Eye (tissue), 1 donor: ENCODE measurements at regions not wholly inside any gene's neighbourhood (a gene's known extent, or its start where the extent isn't known, plus 50 kb on each side); places are given as distances from the start of the nearest gene placed in this dataset.
"Not testable (repeated sequence)": the region's sequence is repeated elsewhere in the genome, so short reads cannot be mapped to it uniquely, and the experiment has no call there.

Experiments used
- DNase-seq: peaks from one replicate; pipeline ENCODE4 v3.0.0-alpha.2; 2015

DNA sequence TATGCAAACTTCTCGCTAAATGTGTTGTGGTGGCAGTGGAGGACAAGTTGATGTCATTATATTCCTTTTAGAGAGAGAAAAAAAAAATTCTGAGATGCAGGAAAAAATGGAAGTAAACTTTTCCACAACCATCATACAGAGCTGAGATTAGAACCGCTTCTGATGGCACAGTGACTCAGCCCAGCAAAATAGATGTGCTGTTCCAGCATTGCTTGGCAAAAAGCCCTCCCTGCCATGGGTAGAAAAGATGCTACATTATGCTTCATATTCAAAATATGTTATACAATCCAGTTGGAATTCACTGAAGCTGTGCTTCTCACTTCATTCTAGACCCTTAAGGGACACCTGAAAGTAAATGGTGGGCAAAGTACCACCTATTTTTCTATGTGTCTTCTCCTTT, 1047.6 kb upstream of the FANCL start:
- DNase-seq: no peak

DNA sequence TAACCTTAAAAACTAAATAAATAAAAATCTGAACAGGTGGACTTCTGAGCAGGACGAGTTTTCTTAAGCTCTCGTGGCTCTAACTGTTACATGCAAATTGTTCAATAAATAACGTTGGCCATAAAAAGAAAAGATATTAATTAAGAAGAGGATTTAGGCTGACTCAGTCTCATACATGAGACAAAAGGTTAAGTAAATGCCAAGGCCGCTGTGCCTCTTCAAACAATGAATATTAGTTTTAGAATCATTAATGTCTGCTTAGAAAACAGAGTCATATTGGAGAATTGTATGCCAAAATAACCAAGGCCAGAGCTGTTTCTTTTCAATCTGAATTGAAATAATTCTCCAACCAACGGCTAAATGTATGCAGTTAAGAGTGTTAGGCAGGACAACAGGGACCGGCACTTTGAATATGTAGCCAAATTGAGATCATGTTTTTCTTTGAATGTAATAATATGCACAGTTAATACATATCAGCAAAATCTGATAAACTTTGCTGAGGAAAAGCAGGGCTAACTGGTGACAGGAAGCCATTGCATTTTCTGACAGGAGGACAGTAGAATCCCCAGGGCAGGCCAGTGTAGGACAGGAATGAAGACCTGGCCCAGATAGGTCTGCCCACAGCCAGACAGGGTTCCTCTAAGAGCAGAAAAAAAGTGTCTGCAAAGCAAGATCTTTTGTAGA, 1041.4 kb upstream of the FANCL start:
- no peak for DNase-seq

DNA sequence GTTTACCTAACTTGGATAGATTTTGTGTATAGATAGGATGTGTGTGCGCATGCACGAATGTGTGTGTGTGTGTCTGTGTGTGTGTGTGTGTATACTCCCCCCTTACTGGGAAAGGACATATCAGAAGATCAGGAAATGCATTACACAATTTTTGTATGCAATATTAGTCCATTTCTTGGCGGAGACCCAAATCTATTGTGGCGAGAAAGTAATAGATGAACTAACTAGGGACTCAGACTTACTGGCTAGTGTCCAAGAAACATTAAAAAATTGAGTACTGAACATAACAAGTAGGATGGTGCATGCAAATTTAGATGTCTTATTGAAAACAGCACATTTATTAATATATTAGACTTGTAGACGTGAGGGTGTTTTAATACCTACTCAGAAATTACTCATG, 1036.5 kb upstream of the FANCL start:
- no peak for DNase-seq

DNA sequence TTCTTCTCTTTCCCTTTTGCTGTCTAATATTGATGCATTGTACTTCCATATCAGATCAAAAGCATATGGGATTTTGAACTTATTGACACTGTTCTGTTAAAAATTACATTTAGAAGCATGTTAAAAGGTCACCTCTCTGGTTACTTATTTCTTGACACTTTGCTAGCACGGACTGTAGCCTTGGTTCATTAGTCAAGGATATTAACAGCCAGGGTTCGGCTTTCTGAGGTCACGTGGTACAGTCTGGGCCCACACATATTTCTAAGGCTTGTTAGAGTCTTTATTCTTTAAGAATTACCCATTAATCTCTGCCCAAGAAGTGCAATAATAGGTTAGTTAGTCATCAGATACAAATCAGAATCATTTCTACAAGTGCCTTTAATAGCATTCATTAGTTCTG, 1035.8 kb upstream of the FANCL start:
- DNase-seq: no peak

DNA sequence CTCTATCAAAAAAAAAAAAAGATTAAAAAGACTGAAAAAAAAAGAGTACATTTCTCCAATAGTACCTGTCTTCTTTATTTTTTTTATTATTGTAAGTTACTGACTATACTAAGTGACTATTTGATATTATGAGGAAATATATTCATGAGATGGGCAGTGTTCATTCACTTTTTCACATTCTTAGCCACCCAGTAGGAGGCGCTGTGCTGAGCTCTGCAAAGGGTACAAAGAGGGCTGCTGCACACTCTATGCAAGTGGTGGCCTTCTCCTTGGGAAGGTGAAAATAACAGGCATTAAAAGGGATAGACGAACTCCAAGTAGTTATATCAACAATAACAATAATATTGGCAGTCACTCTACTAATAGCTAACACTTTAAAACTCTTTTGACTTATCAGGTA, 1034.9 kb upstream of the FANCL start:
- no peak for DNase-seq

DNA sequence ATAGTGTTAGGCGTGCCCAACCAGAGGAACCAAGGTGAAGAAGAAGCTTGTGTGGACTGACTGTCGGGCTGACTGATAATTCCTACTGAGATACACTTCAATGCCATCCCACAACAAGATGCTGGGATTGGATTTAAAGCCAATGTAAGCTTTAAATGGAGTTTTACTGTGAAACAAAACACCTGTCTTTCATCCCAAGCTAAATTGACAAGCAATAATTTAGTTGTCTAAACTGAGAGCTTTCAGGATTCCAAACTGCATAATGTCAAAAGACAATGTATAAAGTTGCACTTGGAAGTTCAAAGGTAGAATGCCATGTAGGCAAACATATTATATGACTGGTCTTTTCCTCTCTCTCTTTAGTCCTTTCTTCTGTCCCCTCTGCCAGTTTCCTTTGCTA, 1025.3 kb upstream of the FANCL start:
- no peak for DNase-seq

DNA sequence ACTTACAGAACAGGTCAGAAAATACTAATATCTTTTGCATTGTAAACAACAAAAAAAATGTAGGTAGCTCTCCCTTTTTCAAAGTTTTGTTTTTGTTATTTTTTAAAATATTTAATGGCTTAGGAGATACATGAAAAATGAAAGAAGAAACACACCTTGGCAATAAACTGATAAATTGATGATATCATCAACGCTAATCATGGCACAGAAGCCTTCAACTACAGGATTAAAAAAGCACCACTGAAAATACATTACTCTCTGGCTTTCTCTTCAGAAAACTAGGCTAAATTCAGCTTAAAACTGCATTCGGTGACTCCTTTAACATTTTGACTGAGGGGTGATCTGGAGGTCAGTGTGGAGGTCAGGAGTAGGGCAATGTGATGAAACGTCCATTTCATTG, 1018.8 kb upstream of the FANCL start:
- DNase-seq: no peak

DNA sequence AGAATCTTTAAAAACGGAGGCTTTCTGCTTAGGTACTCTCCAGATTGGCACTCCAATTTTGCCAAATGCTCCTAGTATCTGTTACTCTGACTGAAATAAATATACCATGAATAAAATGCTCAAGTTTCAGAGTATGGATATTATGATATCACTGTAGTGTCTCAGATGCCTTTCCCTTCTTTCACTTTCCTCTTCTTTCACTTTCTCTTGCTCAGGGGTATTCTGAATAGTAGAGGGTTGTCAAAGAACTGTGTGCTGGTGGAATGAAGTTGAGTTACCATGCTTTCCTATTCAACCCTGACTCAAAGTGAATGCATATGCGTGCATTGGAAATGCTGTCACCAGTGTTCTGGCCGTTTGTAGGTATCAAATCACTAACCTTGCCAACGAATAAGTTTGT, 1015.2 kb upstream of the FANCL start:
- DNase-seq: no peak

DNA sequence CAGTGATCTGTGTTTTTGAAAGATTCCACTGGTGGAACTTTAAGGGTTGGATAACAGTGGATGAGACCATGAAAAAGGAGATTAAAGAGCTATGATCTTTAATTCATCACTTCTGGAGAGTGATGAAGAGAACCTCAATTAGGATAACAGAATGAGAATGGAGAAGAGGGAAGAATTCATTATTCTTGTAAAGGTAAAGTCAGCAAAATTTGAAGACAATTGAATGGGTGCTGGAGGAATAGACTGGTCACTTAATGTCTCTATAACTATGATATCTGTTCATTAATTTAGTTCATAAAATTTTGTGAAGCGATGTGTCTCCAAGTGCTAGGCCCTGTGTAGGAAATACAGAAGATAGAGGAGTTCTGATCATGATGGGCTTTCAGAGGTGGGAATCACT, 1013.2 kb upstream of the FANCL start:
- DNase-seq: no peak

DNA sequence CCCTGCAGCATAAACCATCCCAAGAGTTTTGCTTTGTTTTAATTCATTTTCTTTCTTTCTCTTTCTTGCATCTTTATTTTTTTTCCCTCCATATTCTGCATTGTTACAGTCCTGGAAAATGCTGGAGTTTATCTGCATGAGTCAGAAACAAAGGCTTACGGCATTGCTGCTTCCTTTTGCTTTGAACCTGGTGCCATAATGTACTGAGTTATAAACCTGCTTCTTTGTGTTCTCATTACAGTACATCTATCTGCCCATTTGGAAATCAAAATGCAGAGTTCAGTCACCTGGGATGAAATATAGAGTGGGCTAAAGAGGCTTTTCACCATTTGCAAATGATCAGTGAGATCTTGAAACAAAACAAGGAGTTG, 1009.2 kb upstream of the FANCL start:
- no peak for DNase-seq

DNA sequence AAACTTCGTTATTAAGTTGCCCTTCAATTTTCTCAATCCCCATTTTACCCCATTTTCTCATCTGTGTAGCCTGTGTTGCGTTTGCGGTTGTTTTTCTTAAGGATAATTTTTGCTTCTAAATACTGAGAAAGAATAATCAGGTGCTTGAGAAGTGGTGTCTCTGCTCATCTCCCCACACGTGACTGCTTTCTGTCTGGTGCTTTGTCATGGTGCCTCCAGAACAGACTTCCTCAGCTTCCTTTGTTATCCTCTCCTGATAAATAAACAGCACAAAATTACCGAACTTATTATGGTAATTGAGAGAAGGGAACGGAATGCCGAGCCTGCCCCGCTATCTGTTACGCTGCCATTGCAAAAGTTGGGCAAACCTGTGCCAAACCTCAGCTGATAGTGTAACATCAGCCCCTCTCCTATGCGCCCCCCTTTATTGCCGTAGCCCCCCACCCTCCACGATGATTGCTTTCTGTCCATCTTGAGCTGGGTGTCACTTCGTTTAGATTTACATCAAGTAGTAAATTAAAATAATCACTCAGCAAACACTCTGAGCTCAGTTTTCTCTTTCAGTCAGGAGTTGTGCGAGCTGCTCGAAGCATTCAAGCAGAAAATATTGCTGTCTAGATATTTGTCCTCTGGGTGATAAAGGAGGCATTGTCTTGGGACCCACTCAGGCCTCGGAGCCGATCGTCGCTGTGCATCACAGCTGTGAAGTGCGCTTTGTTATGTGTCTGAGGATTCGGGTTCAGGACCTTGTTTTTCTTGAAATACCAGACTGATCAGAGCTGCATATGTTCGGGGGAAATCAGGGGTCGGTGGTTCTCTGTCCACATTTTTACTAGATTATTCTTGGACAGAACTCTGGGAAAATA, 1008.5 kb upstream of the FANCL start:
- DNase-seq: peak; percentile 93

DNA sequence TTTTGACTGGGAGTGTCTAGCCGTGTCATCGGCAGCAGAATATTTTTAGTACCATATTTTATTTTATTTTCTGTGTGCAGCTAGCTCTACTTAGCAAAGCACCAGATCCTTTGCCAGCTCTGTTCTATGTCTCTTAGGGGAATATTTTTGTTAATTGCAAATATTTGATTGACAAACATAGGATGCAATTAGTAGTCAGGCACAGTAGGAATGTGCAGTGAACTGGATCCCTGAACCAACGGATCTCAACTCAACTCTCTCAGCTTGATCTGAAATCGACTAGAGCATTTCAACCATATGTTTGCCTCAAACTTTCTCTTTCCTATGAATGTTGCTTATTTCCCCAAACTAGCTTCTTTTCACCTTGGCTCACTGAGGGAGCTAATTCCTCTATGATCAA, 998.0 kb upstream of the FANCL start:
- DNase-seq: peak; percentile 48

DNA sequence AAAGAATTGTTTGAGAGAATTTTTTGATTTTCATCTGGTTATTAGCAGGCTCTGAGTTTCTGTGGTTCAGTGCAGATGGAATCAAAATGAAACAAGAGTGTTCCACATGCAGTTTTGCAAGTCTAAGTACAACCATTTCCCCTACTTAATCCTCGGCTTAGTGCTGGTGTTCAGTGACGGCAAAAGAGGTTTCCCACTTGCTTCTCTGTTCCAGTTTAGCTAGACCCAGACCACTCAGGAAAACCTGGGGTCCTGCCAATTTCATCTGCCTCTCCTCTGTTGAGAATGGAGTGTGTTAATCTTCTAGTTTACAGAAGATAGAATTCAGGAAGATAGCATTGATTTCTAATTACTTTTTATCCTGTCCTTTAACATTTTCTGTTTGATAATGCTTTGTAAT, 996.2 kb upstream of the FANCL start:
- DNase-seq: peak; percentile 20

DNA sequence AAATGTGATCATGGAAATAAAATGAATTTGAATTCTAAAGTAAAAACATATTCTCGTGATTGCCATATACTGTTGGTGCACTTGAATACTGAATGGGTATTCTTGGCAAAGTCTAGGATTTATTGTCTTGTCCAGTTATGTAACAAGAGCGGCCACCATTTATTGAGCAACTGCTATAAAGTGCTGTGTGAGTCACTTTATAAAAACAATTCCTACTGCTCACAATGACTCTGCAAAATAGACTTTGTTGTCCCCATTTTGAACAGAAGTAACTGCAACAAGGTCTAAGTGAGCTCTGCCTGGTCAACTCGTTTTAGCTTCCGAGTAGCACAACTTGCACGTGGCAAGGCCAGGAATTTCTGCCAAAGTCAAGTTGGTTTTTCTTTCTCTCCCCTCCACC, 995.6 kb upstream of the FANCL start:
- no peak for DNase-seq

DNA sequence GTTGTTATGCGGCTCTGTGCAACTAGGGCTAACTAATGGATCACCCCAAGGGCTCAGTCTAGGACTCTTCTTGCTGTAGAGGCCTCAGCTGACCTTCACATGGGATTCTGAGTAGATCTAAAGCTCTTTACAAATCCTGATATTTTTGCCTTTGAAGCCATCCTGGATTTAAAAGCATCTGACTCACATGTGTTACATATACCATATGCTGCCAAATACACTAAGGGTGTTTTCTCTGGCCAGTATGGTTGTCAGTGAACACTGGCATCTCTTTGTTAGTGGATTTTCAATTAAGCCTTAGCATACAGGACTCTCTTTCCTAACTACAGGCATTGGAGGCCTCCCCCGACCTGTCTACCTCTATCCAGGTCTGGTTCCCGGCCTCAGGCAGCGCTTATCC, 992.8 kb upstream of the FANCL start:
- DNase-seq: no peak

DNA sequence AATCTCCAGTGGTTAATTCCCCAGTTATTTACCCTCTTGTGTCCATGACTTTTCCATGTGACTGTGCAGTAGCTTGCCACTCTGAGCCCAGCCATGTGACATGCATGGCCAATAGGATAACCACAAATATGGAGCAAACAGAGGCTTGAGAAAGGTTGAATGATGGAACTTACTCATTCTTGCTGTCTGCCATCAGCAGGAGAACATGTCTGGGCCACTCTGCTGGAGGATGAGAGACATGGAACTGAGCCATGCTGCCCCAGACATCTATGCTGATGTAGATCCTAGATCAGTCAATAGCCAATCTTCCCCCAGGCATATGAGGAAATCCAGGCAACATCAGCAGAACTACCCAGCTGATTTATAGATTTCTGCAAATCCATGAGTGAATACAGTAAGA, 992.3 kb upstream of the FANCL start:
- DNase-seq: no peak

DNA sequence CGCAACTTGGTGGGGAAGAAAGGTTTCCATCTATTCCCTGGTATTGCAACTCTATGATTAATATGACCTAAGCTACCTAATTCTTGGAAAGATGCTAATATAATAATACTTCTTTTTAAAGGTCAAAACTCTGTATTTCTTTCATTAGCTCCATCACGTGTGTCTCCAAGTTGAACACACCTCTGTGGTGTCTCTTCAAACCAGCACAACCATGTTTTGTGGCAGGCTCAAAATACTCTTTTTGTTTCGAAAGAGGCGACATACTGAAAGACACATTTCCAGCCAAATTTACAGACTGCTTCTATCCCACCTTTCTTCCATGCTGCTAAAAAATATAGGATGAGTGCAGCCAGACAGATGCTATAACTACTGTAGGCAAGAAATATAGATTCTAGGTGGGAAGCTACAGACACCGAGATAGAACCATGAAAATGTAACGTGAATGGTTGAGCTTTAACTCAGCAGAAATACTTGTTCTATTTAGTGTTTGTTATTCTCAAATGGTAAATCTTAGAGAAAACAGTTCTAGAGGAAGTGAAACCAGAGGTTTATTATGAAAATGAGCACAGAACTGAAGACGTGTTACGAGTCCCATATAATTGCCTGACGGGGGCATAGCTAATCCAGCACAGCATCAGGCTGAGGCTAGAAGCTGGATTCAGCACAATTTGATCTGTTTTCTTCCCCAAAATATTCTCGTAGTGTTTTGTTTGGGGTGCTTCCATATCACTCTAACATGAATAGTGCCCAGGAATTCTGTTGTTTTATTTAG, 991.5 kb upstream of the FANCL start:
- DNase-seq: no peak

DNA sequence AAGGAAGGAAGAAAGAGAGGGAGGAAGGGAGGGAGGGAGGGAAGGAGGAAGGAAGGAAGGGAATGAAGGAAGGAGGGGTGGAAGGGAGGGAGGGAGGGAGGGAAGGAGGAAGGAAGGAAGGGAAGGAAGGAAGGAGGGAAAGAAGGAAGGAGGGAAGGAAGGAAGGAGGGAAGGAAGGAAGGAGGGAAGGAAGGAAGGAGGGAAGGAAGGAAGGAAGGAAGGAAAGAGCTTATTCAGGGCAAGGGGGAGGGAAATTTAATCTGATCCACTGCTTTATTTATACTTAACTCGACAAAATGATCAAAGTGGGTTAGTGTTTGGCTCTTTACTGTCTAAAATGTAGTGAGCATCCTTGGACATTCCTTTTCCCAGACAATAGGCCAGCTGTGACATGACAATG, 985.2 kb upstream of the FANCL start:
- DNase-seq: not testable (repeated sequence)

DNA sequence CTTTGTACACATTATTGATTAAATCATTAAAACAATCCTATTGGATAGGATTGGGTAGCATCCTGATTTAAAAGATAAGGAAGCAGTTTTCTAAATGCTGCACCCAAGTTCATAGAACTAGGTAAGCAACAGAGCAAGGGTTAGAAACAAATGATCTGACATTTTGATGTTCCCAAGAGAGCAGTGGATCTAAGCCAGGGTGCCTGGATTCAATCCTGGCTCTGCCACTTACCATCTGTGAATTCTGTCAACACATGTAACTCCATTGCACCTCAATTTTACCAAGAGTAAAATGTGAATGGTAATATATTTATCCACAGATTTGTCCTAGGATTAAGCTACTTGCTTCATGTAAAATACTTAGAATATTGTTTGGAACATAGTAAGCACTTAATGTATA, 982.6 kb upstream of the FANCL start:
- no peak for DNase-seq

DNA sequence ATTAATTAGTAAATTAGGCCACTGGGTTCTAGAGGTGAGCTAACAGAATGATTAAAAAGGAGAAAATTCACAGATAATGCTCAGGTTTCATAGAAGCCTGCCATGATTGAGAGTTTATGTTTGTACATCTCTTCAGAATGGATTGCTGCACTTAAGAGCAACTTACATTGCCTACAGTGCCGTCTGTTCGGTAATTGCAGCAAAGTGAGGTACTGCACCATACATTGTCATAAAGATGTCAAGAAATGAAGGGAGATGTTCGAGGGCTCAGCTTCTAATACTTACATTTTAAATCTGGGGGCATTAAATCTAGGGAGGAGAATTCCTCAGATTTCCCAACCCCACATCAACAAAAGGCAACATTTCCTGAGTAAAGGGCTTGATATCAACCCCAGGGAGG, 976.2 kb upstream of the FANCL start:
- DNase-seq: no peak

DNA sequence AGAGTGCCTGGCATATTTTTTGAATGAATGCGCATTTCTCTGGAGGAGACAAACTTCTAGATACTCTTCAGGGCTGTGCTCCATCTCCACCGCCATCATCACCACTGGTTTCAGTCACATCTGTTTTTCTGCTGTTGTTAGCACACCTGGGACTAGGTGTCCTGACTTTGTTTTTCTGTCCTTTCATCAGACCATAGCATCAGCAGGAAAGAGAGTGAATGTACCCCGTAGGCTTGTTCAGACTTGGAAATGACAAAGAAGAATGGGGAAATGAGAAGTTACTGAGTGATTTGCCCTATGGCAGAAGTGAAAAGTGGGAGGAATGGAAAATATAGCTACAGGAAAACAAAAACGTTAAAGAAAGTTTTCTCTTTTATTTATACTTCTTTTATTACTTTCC, 965.2 kb upstream of the FANCL start:
- no peak for DNase-seq

DNA sequence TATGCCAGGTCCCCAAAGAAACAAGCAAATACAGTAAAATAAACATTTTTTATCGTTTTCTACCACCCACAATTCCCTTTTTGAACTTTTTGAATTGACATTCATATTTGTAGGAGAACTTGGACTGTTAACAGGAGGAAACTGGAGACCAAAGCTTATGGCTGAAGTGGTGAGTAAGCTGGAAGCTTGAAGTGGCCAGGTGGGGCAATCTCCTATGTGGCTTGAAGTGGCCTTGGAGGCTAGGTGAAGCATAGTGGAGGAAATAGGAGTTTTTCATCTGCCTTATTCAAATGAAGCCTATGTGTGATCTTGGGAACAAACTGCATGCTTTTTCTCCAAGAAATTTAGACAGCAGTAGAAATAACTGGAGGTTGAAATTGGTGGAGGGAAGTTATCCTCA, 962.9 kb upstream of the FANCL start:
- no peak for DNase-seq

DNA sequence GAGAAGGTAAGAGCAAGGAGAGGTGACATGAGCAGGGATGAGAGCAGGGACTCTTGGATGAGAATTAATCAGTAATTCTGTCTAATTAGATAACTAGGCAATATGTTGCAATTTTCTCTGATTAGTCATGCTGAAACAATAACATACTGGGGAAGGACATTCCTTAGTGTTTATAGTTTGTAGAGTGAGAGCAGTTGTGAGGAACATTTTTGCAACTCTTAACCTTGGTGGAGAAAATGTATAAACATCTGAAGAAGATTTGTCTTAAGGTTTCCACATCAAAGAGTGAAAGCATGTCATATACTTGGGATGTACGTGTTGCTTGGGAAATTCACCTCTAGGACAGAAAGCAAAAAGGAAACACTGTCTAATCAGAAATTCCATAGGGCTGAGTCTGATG, 955.4 kb upstream of the FANCL start:
- DNase-seq: no peak

DNA sequence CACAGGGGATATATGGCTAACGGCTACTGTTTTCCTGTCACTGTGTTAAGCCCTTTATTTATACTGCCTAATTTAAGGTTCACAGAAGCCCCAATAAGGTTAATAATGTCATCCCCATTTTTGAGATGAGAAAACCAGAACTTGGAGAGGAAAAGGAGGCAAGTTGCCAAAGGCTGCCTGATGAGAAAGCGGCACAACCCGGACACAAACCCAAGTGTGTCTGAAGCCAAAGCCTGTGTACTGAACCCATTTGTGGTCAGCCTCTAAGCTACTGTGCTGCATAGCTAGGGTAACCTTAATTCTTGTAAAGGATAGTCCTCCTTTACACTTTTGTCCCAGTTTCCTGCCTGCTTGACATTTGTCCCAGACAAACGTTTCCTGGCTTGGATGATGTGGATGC, 954.7 kb upstream of the FANCL start:
- no peak for DNase-seq
